Pons (tissue), 1 donor: ENCODE measurements at regions not wholly inside any gene's neighbourhood (a gene's known extent, or its start where the extent isn't known, plus 50 kb on each side); places are given as distances from the start of the nearest gene placed in this dataset.

Experiments used
- DNase-seq: peaks from one replicate; pipeline ENCODE4 v3.0.0-alpha.2; 2016; ENCODE audit warnings: low spot score

- DNase-seq, result no peak
These were observed 156.0 kb upstream of the DIO3 start for GRCh38 chr14:101405171-101405883.

DNA sequence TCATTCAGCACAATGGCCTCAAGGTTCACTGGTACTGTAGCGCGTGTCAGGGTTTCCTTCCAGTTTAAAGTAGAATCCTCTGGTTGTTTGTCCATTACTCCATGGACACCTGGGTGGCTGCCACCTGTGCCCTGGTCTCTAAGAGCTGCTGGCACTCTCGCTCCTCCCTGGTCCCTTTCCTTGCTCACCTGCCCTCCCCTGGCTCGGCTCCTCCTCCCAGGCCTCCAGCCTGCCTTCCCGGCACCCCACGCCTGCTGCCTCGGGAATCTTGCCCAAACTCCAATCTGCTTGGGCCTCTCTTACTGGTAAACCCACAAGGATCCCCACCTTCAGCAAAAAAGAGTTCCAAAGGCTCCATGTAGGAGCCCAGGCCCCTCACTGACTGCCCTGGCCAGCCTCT lies 154.4 kb upstream of the DIO3 start:
- DNase-seq, result no peak

- no peak for DNase-seq
These were observed 154.0 kb upstream of the DIO3 start for GRCh38 chr14:101407328-101407727.

DNA sequence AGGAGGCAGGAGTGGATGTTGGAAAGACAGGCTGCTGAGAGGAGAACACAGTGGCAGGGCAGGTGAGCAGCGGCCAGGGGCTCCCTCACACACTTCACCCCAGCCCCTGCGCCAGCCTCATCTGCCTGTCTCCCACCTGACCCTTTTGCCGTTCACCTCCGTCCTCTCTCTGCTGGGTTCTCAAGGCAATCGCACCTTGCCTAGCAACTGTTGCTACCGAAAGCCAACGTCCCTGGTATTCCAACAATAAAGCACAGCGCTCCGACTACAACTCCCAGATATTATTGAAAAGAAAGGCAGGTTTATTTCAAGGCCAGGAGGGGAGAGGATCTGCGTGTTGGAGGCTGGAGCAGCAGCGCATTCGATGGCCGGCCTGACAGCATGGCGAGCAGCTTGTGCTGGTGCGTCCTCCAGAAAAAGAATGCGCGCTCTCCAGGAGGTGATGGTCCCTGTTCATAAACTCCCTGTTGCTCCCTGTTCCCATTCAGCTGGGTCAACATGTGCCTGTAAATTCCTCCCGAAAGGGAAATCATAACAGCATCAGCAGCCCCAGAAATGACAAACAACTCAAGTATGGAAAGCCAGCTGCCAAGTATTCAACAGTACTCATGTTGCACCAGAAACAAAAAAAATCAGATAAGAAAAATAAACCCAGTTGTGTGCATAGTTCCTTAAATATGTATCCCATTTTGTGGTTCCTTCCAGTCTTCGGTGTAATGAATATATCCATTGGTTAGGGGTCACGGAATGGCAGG lies 153.0 kb upstream of the DIO3 start:
- DNase-seq, result no peak

GRCh38 chr14:101409006-101409543 lies 152.2 kb upstream of the DIO3 start:
- no peak for DNase-seq

DNA sequence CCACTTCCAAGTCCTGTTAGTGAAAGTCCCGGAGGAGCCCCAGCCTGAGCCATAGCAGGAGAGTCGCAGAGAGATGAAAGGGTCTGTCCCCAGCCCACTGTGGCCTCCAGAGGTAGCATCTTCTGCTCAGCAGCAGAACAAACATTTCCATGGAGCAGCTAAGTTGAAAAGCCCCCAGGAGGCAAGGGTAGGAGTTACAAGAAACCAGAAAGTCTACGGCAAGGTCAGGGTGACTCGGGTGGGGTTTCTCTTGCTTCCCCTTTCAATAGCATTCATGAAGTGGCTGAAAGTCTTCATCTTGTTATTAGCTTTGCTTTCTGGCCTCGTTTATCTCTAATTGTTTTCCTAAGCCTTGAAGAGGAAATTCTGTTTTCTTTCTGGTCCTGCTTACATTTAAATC lies 151.2 kb upstream of the DIO3 start:
- DNase-seq, result no peak

- no peak for DNase-seq
These were observed 150.1 kb upstream of the DIO3 start for GRCh38 chr14:101411151-101411550.

GRCh38 chr14:101411779-101412178 lies 149.5 kb upstream of the DIO3 start:
- no peak for DNase-seq

DNA sequence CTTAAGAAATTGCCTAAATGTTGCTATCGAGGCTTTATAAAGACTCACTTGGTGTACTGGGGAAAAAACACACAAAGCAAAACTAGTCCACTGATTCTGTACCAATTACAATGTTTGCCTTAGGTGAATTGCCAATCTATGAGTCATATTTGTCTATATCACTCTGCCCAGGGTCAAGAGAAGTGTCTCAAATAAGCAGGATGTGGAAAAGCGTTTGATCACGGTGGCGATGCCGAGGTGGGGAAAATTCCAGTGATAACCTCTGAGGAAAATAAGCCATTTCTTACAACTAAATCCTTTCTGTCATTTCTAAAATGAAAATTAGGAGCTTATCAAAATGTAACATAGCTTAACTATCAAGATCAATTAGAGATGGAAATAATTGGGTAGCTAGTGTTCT lies 148.6 kb upstream of the DIO3 start:
- DNase-seq, result no peak

DNA sequence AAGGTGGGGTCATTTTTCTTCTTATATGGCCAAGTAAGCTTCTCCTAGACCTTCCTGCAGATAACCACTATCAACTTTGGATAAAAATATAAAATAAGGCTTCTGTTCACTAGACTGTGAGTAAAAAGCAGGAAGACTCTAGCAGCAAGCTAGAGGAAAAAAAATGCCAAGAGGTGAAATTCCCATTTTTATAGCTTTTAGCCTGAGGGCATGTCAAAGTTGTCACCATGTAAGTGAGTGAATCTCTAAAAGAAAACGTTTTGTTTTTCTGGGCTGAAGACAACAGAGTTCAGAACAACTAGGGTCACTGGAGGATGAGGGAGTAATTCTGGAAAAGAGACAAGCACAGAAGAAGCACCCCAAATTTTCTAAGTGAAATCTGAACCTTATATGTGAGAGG lies 143.9 kb upstream of the DIO3 start:
- no peak for DNase-seq

DNA sequence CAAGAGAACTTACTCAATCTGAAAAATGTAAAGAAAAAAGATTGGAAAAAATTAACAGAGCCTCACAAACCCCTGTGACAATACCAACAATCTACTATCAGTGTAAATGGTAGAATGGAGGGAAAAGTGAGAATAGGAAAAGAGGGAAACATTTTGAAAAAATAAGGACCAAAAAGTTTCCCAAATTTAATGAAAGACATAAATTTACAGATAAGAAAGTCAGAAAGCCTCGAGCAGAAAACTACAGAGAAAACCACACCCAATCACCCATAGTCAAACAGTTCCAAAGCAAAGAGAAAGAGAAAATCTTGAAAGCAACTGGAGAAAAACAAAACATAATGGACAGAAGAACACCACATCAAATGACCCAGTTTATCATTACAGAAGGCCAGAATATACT lies 142.7 kb upstream of the DIO3 start:
- DNase-seq, result no peak

- no peak for DNase-seq
These were observed 134.8 kb upstream of the DIO3 start for GRCh38 chr14:101426466-101426865.

- no peak for DNase-seq
These were observed 132.9 kb upstream of the DIO3 start for GRCh38 chr14:101428409-101428808.

DNA sequence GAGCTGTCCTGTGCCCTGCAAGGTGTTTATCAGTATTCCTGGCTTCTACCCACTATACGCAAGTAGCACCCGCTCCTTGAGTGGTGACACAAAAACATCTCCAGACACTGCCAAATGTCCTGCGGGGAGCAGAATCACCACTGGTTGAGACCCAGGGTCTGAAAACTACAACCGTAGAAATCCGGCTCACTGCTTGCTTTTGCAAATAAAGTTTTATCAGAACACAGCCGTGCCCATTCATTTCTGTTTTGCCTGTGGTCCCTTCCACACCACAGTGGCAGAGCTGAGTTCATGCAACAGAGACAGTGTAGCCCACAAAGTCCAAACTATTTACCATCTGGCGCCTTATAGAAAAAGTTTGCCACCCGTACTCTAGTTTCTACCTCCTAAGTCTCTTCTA lies 125.7 kb upstream of the DIO3 start:
- no peak for DNase-seq

DNA sequence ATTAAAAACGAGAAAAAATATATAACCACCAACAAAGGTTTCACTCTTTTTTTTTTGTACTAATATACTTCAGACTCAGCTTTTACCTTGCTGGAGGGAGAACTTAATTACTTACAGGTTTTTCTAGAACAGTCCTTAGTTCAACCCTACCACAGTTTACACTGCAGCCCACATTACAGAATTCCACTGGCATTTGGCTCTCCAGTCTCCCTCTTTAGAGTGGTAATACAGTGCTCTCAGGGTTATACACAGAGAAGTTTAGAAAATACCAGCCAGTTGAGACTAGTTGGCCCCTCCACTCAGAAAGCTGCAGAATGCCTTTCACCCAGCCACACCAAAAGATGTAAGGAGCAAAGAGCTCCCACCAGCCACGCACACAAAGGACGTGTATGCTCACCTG lies 122.3 kb upstream of the DIO3 start:
- DNase-seq, result no peak

DNA sequence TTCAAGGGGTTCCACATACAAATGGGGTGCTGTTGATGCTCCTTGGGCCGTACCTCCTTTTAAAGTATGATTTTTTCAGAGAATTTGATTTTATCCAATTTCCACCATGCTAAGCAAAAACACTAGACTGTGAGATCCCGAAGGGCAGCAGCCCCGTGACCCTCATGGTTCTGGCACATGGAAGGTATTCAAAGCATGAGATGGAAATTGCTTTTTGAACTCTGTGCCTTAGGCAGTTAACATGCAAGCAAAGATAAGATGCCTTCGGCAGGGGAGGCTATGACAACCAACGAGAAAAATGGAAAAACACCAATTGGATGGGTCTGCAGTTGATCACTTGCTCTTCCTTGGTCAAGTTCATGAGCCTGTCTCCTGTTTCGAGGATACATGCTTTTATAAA lies 120.8 kb upstream of the DIO3 start:
- DNase-seq, result no peak

- DNase-seq, result no peak
These were observed 119.6 kb upstream of the DIO3 start for GRCh38 chr14:101441710-101442109.

DNA sequence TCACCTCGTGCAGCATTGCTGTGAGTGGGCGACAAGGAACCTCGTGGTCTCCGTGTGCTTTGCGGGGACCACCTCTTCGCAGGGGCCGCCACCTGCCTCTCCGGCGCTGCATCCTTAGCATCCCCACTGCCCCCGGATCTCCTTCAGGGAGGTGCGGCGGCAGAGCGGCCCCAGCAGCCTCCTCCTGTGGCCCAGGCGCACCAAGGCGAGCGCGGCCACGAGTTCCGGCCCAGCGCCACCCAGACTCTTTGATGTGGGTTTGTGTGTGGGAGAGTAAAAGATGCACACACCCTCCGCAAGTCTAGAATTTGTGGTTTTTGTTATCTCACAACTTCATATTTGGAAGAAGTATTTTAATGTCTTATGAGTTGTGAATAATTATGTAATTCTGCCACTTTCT lies 118.8 kb upstream of the DIO3 start:
- DNase-seq, result no peak

DNA sequence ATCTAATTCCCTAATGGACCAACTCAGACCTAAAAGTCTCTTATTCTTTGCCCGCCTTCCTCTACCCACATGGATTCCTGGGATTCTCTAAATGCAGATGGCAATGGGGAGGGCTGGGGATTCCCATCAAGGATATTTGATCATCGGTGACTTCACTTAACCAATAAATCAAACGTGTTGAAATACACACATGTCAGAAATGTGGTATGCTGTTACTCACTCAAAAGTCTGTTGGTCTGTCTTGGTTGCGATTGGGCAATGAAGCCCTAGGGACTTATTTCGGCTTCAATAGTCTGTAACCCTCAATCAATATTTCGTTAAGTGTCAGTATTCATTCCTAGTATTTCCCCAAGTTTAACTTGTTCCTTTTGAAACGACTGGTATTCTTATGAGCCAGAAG lies 117.2 kb upstream of the DIO3 start:
- no peak for DNase-seq

GRCh38 chr14:101445278-101445677 lies 116.0 kb upstream of the DIO3 start:
- DNase-seq, result no peak

GRCh38 chr14:101446387-101446969 lies 114.8 kb upstream of the DIO3 start:
- no peak for DNase-seq

DNA sequence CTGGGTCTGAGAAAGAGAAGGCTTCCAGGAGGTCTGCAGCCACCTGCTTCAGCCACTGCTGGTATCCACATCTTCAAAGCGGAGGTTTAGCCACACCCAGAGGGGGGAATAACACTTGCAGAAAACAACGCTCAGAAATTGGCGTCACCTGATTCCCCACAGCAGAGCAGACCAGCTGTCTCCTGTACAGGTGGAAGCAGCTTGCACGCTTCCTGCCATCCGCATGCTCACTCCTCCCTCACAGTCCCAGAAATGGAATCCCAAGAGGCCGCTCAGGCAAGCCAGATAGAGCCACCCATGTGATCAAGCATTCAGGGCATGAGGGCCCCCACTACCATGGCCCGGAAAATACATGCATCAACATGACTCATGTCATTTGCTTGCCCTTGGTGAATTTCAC lies 112.2 kb upstream of the DIO3 start:
- no peak for DNase-seq

DNA sequence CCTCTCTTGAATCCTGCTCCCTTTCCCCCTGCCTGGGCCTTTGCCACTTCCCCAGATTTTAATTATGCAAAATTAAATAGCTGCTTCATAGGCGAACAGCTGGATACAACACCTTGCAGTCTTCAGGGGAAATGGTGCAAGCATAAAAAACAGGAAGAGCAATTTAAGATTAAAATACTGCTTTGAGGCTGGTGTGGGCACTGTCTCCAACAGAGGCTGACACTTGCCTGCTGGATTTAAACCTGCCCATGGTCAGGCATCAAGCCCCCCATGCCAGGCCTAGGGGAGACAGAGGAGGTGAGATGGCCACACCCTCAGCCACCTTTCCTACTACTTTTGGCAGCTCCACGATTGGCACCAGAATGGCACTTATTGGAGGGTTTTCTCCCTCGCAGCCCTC lies 110.1 kb upstream of the DIO3 start:
- DNase-seq, result no peak
